ENCODE measurements at regions not wholly inside any gene's neighbourhood (a gene's known extent, or its start where the extent isn't known, plus 50 kb on each side); places are given as distances from the start of the nearest gene placed in this dataset.
A peak's percentile ranks its signal among the peaks of the same experiment; 100 is the strongest.

- Histone ChIP-seq H3K27me3 (ENCODE audit: control insufficient read depth in 4 of 4, insufficient read depth in 4 of 4, low read length in 3 of 4) (no peaks in the 10 kb centered on the region), H3K36me3 (ENCODE audit: control insufficient read depth in 4 of 4, insufficient read depth in 3 of 4, low read depth in 1 of 4, low read length in 3 of 4) (no peaks in the 10 kb centered on the region), H3K9ac (ENCODE audit: low read depth in 1 of 2, low read length in 2 of 2) (peak overlapping the region in 1 of 2 donors; percentile 41), H3K4me1 (ENCODE audit: control insufficient read depth in 4 of 4, insufficient read depth in 4 of 4, low read length in 3 of 4) (peaks cover 8 to 43% (median 29%) of the 10 kb centered on the region in 4 donors), H3K27ac (ENCODE audit: low read depth in 1 of 2, low read length in 2 of 2) (peak overlapping the region; percentile 90 to 91), H3K4me3 (ENCODE audit: low read depth in 1 of 3, low read length in 3 of 3) (no peak overlapping the region), H3K9me3 (ENCODE audit: control insufficient read depth in 4 of 4, low read length in 3 of 4) (no peaks in the 10 kb centered on the region)
- no peak for TF ChIP-seq NR2F2 (IDR thresholded peaks at IDR 0.05)
- peak in 1 of 2 donors; percentile 13 for TF ChIP-seq JUND (IDR thresholded peaks at IDR 0.05)
- TF ChIP-seq SP1 (IDR thresholded peaks at IDR 0.05), result peak; percentile 3
- peak; percentile 51 for TF ChIP-seq YY1 (IDR thresholded peaks at IDR 0.05)
- TF ChIP-seq MAX (IDR thresholded peaks at IDR 0.05), result no peak
- DNase-seq (ENCODE audit: low spot score), result no peak
- 83% methylated on average over 12 of the region's 12 CpGs for WGBS
Observed at GRCh38 chr5:124907098-124907644, 160.7 kb upstream of the ZNF608 start.

- Histone ChIP-seq H3K4me3 (ENCODE audit: low read depth in 1 of 3, low read length in 3 of 3) (no peak overlapping the region), H3K27ac (ENCODE audit: low read depth in 1 of 2, low read length in 2 of 2) (peak overlapping the region in 1 of 2 donors; percentile 11), H3K9me3 (ENCODE audit: control insufficient read depth in 4 of 4, low read length in 3 of 4) (no peaks in the 10 kb centered on the region), H3K36me3 (ENCODE audit: control insufficient read depth in 4 of 4, insufficient read depth in 3 of 4, low read depth in 1 of 4, low read length in 3 of 4) (no peaks in the 10 kb centered on the region), H3K4me1 (ENCODE audit: control insufficient read depth in 4 of 4, insufficient read depth in 4 of 4, low read length in 3 of 4) (peaks cover 8 to 43% (median 29%) of the 10 kb centered on the region in 4 donors), H3K9ac (ENCODE audit: low read depth in 1 of 2, low read length in 2 of 2) (peak overlapping the region in 1 of 2 donors; percentile 54), H3K27me3 (ENCODE audit: control insufficient read depth in 4 of 4, insufficient read depth in 4 of 4, low read length in 3 of 4) (no peaks in the 10 kb centered on the region)
- WGBS, result 31% methylated on average over 7 of the region's 7 CpGs
- TF ChIP-seq YY1 (IDR thresholded peaks at IDR 0.05) (peak; percentile 34), MAX (IDR thresholded peaks at IDR 0.05) (no peak), FOXA1 (IDR thresholded peaks at IDR 0.05) (no peak), JUND (IDR thresholded peaks at IDR 0.05) (peak in 1 of 2 donors; percentile 10), RAD21 (IDR thresholded peaks at IDR 0.05) (peak; percentile 58 to 65), NR2F2 (IDR thresholded peaks at IDR 0.05) (no peak), REST (IDR thresholded peaks at IDR 0.05) (no peak), FOXA2 (IDR thresholded peaks at IDR 0.05) (no peak), EGR1 (IDR thresholded peaks at IDR 0.05; ENCODE audit: low read depth in 2 of 2) (no peak), ZBTB33 (IDR thresholded peaks at IDR 0.05) (peak; percentile 30), RXRA (IDR thresholded peaks at IDR 0.05) (peak; percentile 28 to 58), ATF3 (IDR thresholded peaks at IDR 0.05) (no peak), CTCF (IDR thresholded peaks at IDR 0.05; ENCODE audit: low read depth, low read length, missing input control) (no peak), HNF4G (IDR thresholded peaks at IDR 0.05) (no peak), SP1 (IDR thresholded peaks at IDR 0.05) (peak; percentile 48), HNF4A (conservative IDR thresholded peaks at IDR 0.05) (peak; percentile 42 to 45), GABPA (IDR thresholded peaks at IDR 0.05 in 1 of 2, conservative IDR thresholded peaks at IDR 0.05 in 1 of 2) (no peak), TAF1 (conservative IDR thresholded peaks at IDR 0.05) (peak; percentile 17)
- no peak for DNase-seq (ENCODE audit: low spot score)
Observed at GRCh38 chr5:124908581-124909451, 162.4 kb upstream of the ZNF608 start.

Data from liver (tissue), 8 donors.